Epithelial cell of esophagus (primary cell): ENCODE measurements at regions not wholly inside any gene's neighbourhood (a gene's known extent, or its start where the extent isn't known, plus 50 kb on each side); places are given as distances from the start of the nearest gene placed in this dataset.

Experiments
- DNase-seq: peaks from one replicate; pipeline ENCODE4 v3.0.0; 2010; ENCODE audit warnings: low read depth
- H3K4me3 ChIP-seq: 2 replicates; pipeline ENCODE4 v1.5.1; 2011; ENCODE audit warnings: mild to moderate bottlenecking, low read length, control low read depth
- TF ChIP-seq, protein P1 (sequence below): IDR thresholded peaks from 2 replicates; pipeline ENCODE4 v1.5.1; 2011; ENCODE audit warnings: low read depth, mild to moderate bottlenecking, low read length, control low read depth, inconsistent platforms; ENCODE audit not compliant: insufficient read depth; ENCODE audit errors: missing control alignments

- TF ChIP-seq, protein P1, sequence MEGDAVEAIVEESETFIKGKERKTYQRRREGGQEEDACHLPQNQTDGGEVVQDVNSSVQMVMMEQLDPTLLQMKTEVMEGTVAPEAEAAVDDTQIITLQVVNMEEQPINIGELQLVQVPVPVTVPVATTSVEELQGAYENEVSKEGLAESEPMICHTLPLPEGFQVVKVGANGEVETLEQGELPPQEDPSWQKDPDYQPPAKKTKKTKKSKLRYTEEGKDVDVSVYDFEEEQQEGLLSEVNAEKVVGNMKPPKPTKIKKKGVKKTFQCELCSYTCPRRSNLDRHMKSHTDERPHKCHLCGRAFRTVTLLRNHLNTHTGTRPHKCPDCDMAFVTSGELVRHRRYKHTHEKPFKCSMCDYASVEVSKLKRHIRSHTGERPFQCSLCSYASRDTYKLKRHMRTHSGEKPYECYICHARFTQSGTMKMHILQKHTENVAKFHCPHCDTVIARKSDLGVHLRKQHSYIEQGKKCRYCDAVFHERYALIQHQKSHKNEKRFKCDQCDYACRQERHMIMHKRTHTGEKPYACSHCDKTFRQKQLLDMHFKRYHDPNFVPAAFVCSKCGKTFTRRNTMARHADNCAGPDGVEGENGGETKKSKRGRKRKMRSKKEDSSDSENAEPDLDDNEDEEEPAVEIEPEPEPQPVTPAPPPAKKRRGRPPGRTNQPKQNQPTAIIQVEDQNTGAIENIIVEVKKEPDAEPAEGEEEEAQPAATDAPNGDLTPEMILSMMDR: no peak
- DNase-seq: no peak
- no peak overlapping the region for H3K4me3 ChIP-seq
Measured at GRCh38 chr5:125169396-125169795, 423.0 kb upstream of the ZNF608 start.

- no peak for DNase-seq
- H3K4me3 ChIP-seq: no peak overlapping the region
- TF ChIP-seq, protein P1: no peak
Measured at GRCh38 chr5:125171641-125172040, 425.2 kb upstream of the ZNF608 start.

DNA sequence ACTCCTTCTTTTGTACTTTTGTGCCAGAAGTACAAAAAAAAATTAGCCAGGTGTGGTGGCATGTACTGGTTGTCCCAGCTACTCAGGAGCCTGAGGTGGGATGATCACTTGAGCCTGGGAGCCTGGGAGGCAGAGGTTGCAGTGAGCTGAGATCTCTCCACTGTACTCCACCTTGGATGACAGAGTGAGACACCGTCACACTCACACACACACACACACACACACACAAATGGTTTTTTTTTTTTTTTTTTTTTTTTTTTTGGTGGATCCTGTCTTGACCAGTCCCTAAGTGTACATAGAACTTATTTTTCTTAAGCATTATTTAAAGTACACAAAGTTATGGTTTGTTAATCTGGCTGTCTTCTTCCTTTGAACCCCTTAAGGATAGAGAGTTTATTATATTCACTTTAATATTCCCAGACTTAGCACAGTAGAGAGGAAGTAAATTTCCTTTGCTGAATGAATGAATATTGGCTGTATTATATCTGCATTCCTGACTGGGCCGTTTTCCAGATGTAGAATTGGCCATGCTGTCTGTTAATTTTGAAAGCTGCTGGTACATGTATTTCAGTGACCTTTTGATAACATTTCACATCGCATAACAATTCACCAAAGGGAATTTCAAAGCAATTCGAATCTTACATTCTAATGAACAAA is 429.0 kb upstream of the ZNF608 start:
- TF ChIP-seq, protein P1: no peak
- no peak for DNase-seq
- no peak overlapping the region for H3K4me3 ChIP-seq

GRCh38 chr5:125176005-125176390 is 429.6 kb upstream of the ZNF608 start:
- TF ChIP-seq, protein P1: no peak
- DNase-seq: no peak
- H3K4me3 ChIP-seq: no peak overlapping the region

GRCh38 chr5:125177340-125177739 is 430.9 kb upstream of the ZNF608 start:
- H3K4me3 ChIP-seq: no peak overlapping the region
- TF ChIP-seq, protein P1: no peak
- DNase-seq: no peak

GRCh38 chr5:125179612-125180011 is 433.2 kb upstream of the ZNF608 start:
- TF ChIP-seq, protein P1: no peak
- no peak for DNase-seq
- H3K4me3 ChIP-seq: no peak overlapping the region

- DNase-seq: peak; percentile 41
- no peak overlapping the region for H3K4me3 ChIP-seq
- TF ChIP-seq, protein P1: no peak
Measured at GRCh38 chr5:125180231-125180829, 433.9 kb upstream of the ZNF608 start.
